ENCODE measurements at regions not wholly inside any gene's neighbourhood (a gene's known extent, or its start where the extent isn't known, plus 50 kb on each side); places are given as distances from the start of the nearest gene placed in this dataset.
A peak's percentile ranks its signal among the peaks of the same experiment; 100 is the strongest.

DNA sequence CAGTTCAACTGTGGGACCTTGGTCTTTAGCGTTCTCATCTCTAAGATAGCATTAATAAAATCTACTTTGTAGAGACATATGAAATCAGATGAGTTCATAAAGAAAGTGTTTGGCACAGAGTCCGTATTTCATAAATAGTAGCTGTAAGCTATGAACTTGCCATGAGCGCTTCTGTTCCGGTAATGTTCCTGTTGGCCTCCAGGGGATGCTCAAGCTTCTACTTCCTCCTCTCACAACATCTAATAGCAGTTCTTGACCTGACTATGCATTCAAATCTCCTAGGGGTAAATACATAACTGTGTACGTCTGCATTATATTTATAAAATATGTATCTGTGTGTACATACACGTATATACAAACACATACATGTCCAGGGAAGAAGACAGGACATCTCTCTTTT is 288.2 kb upstream of the TMPO start:
- peak; percentile 5 for DNase-seq

DNA sequence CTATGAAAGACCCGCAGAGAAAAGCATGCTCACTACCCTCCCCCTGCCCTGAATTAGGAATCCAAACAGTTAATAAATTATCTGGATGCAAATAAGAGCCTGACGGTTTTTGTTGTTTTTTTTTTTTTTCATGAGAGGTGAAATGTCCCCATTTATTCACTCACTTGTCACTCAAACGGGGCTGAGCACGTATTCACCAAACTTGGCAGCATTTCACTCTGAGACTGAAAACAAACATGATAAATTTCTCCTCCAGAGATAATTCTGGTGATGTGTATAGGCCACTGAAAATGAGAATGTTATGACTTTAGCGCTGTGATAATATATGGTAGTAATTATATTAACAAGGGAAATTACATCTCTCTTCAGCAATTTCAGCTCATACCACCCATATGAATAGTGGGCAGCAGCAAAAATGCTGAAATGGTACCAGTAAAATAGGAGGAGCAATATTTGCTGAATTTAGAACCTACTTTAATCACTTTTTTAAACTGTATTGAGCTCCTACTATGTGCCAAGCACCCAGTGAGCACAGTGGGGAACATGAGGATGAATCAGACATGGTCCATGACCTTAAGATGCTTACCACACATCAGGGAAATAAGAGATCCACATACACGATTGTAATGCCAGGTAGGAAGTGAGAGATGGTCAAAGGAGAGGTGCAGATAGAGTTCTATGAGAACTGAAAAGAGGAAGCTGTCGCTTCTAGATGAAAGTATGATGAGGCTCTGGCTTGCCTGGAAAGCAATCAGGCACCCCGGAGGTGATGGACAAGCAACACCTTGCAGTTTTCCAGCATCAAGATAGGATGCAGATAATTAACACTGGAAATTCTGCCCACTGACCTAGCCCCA is 286.5 kb upstream of the TMPO start:
- no peak for DNase-seq

DNA sequence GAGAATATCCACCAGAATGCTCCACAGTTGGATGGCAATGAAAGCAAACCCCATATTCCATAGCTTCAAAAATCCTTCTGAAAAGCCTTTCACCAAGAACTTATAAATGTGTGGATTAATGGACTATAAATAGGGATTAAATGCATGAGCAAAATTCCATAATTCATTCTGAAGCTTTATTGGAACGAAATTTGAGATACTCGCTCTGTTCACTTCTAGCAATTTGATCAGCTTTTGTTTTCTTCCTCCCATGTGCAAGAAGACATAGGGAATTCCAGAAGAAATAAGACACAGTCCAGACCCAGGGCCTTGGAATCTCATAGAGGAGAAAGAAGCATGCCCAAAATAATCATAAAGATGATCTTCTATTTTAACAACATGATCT is 285.9 kb upstream of the TMPO start:
- no peak for DNase-seq

DNA sequence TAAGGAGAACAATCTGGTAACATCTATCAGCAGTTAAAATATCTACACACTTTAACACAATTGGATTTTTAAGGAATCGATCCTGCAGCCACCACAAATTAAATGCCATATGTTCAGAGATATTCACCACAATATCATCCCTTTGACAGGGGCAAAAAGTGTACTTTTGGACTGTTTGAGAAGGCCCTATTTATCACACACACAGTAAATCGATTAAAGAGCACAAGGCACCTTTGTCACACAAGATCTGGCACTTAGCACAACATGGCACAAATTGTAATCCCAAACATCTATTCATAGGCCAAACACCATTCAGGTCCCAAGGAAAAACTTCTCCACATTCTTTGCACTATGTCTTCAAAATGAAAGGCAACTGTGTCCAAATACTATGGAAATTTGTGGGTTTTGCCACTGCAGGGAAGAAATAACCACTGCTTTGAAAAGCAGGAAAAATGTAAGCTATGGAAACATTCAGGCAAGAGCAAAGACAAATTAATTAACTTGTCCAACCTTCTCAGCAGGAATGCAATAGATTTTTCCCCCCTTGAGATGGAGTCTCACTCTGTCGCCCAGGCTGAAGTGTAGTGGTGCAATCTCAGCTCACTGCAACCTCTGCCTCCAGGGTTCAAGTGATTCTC is 282.5 kb upstream of the TMPO start:
- DNase-seq, result no peak

DNA sequence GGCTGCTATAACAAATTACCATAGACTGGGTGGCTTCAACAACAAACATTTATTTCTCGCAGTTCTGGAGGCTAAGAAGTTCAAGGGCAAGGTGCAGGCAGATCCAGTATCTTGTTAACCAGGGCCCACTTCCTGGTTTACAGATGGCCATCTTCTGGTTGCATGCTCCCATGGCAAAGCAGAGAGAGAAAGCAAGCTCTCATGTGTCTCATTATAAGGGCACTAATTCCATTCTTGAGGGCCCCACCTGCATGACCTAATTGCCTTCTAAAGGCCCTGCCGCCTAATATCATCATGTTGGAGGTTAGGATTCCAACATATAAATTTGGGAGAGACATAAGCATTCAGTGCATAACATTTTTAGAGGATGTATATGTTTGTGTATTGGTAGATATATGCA is 280.1 kb upstream of the TMPO start:
- no peak for DNase-seq

DNA sequence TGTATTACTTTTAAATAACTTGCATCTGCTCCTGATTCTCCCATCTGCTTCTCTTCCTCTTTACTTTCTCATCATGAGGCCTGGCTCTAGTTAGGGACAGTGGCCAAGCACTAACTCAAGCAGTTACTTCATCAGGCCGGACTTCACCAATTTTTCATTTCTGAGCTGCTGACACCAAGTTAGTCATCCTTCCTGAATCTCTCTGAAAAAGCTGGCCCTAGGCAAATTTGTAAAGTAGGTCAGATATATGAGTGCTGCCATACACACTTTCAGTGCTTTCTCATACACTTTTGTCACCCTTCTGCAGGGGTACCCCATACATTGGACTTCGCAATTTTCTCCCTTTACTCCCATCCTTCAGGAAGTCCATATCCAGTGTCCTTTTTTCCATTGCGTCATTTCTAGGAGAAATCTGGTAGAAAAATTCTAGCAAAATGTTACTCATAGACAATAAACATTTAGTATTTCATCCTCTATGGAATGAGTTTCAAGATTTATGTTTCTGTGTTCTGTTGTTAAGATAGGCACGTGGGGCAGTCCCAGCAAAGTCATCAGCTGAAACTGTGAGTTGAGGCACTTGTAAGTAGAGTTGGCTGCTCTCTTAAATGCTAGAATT is 276.8 kb upstream of the TMPO start:
- no peak for DNase-seq

DNA sequence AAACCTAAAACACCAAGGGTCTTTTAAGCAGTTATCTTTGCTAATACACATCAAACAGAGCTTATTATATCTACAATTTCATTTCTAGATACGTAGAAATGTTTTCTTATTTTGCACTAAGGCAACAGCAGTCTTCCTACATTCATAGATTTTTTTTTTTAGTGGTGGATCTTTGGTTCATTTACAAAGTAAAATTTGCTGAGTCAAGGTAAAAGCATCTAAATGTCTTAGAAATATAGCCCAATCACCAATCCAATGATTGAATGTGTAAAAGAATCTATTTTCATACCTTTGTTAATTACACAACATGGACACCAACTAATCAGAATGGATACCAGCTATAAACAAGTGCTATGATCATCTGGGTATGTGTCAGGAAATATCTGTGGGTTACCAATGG is 272.2 kb upstream of the TMPO start:
- no peak for DNase-seq

DNA sequence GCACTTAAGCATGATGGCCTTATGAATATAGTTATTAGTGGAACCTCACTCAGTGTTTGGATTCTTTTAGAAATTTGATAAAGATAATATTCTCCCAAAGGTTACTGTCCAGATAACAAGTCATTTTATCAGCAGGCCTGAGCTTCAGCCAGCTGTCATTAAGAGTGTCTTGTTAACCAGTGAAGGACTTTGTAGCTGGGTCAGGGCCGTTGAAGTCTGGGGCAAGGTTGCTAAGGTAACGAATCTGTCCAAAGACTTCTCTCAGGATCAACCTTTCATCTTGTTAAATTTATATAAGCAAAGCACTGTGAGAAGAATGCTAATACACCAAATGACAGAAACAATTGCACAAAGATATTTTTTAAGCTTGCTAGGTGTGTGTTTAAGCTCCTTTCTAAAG is 271.3 kb upstream of the TMPO start:
- DNase-seq, result no peak

DNA sequence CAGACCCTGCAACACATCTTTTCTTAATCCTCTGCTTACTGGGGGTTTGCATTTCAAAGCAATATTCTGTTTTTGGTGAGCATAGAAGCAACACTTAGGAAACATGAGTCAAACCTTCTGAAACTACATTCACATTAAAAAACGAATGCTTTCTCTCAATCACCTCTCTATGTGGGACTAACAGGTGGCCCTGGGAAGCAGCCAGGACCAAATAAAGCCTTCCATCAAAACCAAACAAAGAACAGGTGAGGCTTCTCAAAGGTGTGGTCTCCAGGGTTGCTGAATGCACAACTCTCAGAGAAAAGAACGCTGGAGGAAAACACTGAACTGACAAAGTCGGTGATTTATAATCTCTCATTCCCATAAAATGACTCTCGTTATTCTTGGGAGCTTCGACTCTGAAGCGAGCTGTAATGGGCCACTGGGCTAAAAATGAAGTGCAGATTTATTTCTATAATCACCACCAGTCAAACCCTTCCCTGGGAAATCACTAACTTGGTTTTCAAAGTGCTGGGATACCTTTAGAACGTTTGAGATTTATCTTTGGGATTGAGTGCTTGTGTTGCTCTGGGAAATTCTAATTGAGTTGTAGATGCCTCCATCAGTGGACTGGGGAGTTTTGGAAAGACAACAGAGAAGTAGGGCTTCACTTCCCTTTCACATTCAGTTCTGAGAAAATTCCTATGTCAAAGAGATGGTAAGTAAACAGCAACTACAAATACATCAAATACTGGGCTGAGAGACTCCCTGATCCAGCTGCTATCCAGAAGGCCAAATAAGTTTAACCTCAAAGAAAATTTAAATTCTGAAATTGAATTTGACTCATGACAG is 262.0 kb upstream of the TMPO start:
- no peak for DNase-seq

DNA sequence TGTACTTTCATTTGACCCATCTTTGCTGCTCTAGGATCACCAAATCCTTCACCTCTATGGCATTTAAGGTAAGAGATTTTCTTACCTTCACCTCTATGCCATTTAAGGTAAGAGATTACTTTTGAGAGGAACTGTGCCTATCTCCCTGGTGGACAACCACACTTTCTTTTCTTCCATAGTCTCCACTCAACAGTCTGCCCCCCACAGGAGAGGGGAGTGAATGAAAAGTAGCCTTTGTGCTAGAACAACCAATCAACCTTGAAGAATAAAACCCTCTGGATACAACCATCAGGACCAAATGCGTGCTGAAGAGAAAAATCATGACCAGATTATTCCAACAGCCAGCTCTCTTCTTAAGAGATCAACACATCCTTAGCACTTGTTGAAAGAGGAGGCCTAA is 258.6 kb upstream of the TMPO start:
- DNase-seq, result no peak

DNA sequence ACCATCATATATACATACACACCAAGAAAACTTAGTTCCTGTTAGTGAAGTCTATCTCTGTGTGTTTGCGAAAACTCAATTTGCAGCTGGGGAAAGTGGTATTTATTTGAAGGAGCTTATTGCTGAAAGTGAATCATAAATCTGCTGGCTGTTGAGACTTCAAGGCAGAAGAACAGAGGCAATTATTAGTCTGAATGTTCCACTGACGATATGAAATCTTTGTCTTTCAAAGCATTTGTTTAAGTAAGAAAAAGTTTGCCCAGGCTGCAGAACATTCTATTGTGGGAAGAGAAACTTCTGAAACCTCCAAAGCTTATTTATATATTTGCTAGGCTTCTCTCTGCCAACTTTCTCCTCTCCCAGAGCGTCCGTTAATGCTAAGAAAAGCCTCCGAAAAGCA is 255.7 kb upstream of the TMPO start:
- no peak for DNase-seq

DNA sequence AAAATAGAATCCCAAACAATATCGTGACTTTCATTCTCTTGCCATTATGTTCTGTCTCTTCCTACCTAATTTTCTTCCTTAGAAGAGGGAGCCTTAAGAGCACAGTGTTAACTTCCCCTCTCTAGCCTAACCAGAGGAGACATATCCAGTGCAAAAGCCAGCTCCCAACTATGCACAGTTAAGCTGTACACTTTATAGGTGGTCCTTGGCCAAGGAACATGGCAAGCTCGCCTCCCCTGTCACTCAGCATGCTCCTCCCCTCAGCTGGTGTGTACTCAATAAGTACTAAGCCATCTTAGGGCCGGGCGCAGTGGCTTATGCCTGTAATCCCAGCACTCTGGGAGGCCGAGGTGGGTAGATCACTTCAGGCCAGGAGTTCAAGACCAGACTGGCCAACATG is 255.1 kb upstream of the TMPO start:
- no peak for DNase-seq

DNA sequence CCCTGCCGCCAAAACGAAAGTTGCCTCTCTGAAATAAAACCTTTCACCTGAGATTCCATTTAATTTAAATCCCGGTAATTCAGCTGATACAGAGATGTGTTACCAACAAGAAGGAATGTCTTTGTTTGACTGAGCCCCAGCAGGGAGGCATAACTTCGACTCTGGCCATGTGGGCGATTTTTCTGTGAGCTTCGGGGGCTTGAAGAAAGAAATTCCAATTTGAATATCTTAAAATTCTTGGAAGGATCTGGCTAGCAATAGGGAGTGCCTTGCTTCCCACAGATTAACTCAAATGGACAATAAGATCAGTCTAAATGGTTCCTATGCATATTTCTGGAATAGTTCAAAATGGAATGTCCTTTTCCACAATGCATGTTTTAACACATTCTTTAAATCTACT is 252.5 kb upstream of the TMPO start:
- no peak for DNase-seq

DNA sequence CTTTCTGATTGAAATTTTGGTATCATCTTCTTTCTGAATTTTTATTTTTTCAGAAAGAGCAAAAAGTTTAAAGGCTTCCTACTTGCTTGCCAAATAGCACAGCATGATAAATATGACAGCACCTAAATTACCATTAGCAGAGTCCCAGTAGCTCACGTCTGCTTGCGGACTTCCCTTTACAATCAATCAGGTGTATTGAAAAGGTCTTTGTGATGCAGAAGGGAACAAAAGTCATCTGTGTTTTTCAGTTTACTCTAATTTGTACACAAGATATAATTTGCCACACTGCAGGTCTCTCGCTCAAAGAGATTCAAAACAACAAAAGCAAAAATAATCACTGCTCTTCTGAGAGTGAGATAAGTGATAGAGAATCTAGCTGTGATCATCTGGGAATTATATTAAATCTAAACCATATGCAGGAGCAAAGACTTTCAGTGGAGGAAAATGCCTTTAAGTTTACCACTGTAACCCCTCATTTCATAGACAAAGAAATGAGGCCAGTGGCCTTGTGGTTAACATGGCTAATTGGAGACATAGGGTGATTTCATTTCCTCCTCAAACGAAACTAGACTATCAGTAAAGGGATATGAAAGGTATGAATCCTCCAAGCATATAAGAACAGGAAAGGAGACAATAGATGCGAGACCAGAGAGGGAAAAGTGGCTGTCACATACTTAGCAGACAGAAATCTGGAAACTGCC is 240.8 kb upstream of the TMPO start:
- no peak for DNase-seq

DNA sequence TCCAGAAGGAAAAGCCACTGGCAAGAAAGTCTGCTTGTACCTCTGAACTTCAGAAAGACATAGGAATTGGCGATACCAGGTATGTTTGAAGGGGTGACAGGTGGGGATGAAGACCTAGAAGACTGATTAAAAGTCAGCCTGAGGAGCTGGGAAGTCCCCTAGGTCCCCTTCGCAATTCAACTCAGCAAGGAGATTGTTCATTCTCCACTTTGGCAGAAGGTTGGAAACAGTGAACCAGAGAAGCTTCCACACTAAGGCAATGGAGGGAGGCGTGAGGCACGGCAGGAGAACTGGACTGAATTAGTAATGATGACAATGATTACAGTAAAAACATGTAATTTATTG is 240.3 kb upstream of the TMPO start:
- no peak for DNase-seq

DNA sequence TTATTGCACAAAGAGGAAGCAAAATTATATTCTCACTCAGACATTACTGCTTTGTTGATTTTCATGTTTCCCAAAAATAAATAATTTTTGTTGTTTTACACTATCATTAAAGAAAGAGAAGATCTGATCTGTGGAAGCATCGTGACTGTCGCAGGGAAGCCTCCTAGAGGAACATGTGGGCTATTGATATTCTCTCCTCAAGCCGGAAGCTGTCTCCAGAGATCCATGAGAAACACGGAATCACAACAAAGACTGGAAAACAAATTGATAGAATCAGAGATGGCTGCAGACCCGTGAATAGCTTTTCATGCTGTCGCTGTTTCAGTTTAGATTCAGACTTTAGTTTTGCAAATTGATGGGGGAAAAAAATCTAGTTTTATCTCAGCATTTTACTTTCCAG is 235.2 kb upstream of the TMPO start:
- DNase-seq, result no peak

DNA sequence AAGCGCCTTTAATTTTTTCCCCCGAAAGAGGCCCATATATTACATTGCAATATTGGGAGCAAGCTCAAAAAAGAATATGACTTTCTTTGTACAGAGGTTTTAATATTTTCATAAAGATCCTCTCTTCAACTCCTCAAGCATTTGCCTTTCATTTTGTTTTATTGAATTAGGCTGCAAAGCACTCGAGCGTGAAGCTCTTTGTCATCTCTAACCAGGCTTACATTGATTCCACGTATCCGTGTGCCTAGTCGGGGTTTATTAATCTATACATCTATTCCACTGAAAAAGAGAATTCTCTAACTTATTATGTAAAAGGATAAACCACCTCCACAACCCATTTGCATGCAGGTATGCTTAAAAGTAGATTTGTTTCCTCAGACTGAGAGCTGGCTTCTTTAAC is 234.8 kb upstream of the TMPO start:
- no peak for DNase-seq

DNA sequence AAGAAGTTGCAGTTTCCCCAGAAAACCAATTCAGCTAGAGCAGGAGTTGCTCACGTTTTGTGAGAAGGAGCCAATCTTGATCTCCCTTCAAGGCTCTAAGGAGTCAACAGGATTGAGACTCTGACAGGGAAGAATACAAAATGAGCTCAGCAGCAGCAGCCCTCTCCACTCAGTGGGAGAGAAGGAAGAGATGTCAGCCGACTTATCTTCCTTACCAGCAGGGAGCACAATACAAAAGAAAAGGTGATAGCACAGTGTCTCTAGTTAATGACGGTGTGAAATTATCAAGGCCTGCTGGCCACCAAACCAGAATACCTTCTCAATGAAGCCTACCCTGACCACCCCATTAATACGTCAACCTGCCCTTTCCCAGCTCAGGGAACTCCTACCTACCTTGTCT is 223.6 kb upstream of the TMPO start:
- DNase-seq, result no peak

DNA sequence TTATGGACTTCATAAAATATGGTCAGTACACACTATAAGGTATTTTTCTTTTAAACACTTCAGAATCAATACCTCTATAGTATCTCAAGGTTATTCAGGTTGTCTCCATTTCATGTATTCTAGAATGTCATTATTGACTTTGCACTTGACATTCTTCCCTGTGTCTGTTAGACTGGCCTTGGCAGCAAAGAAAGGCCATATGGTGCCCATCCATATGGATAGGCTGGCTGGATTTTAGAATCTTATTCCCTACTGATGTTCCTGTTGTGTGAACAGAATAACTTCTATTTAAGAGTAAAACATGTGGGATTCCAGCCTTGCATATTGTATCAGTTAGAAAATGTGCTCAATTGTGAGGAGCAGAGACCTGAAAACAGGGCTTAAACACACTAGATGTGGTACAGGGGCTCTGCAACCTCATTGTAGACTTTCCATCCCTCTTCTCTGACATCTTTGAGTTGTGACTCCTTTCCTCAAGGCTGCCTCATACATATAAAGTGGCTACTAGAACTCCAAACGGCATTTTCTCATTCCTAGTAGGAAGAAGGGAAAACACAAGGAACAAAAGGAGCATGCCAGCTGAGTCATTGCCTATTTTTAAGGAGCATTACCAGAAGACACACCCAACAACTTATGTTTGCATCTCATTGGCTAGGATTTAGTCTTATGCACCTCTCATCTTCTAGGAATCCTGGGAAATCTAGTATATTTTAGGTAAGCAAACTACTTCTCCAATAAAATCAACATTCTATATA is 221.2 kb upstream of the TMPO start:
- no peak for DNase-seq

DNA sequence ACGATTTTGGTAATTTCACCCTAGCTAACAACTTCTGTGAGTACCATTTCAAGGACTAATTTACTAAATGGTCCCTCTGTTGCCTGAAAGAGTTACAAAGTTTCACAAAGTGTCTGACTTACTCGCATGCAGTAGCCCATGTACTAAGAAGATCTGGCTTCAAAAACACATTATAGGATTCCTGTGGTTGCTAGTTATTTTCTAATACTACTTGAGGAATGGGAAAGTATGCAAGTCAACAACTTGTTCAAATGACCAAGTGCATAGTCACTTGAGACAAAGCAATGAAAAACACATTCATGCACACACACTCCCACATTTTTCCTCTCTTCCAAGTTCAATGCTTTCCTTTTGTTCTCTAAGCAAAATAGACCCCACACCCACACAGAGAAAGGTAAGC is 219.7 kb upstream of the TMPO start:
- no peak for DNase-seq

DNA sequence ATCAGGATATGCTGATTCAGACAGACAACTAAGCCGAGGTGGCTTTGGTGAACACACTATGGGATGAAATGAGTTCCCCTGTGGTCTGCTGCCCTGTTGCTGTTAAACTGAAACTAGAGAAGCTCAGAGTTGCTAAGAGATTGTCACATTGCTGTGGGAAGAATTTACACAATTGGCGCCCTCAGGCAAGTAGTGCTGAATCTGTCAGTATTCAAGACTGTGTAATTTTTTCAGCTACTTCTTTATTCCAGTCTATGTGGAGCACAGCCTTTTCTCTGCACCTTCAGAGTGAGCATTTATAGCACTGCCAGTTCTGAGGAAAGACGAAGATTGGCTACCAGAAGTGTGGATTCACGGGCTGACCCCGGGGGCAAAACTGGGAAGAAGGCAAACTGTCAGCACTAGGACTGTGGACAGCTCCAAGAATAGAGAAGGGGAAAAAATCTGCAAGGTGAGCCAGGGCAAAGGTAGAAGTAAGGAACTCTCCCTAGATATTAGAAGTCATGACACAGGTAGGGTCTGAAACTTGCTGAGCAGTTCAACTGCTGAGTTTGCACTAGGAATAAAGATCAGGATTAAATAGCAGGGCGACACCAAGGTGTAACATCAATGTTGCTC is 218.8 kb upstream of the TMPO start:
- no peak for DNase-seq

DNA sequence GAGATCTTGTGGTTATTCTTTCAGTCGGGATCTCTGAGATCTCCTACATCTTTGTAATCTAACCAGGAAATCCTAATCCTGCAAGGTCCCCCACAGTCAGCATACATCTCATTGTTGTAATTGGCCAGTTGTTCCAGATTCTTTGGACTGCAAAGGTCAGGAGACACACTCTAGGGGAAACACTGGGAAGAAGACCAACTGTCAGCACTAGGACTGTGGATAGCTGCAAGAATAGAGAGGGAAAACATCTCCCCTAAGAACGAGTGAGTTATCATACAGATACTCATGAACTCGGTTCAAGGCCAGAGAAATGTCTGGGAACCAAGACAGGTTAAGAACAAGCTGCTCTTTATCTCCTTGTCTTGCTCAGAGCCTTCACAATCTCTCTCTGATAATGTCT is 217.9 kb upstream of the TMPO start:
- DNase-seq, result no peak

Measured in inflammatory macrophage treated with lipopolysaccharide for 4 hours (primary cell).